WTC11 (cell line): ENCODE measurements at regions not wholly inside any gene's neighbourhood (a gene's known extent, or its start where the extent isn't known, plus 50 kb on each side); places are given as distances from the start of the nearest gene placed in this dataset.
"Not testable (repeated sequence)": the region's sequence is repeated elsewhere in the genome, so short reads cannot be mapped to it uniquely, and the experiment has no call there.

Source experiments
- ATF2 ChIP-seq: sonication (generic); formaldehyde crosslinking; IDR thresholded peaks from 2 replicates; pipeline ENCODE4 v1.8.1; 2022; ENCODE audit warnings: low read depth, missing genetic modification reagents, borderline replicate concordance
- ETV6 ChIP-seq: sonication (generic); formaldehyde crosslinking; IDR thresholded peaks from 2 replicates; pipeline ENCODE4 v1.8.1; 2022; ENCODE audit warnings: mild to moderate bottlenecking, missing genetic modification reagents
- MLX ChIP-seq: sonication (generic); formaldehyde crosslinking; IDR thresholded peaks from 2 replicates; pipeline ENCODE4 v1.8.1; 2023; ENCODE audit warnings: mild to moderate bottlenecking, missing genetic modification reagents, moderate library complexity
- TF ChIP-seq, protein P1 (sequence below): fragments of 200-600 bp; IDR thresholded peaks from 2 replicates; pipeline ENCODE4 v1.8.0; 2022; ENCODE audit warnings: antibody characterized with exemption

- TF ChIP-seq, protein P1, sequence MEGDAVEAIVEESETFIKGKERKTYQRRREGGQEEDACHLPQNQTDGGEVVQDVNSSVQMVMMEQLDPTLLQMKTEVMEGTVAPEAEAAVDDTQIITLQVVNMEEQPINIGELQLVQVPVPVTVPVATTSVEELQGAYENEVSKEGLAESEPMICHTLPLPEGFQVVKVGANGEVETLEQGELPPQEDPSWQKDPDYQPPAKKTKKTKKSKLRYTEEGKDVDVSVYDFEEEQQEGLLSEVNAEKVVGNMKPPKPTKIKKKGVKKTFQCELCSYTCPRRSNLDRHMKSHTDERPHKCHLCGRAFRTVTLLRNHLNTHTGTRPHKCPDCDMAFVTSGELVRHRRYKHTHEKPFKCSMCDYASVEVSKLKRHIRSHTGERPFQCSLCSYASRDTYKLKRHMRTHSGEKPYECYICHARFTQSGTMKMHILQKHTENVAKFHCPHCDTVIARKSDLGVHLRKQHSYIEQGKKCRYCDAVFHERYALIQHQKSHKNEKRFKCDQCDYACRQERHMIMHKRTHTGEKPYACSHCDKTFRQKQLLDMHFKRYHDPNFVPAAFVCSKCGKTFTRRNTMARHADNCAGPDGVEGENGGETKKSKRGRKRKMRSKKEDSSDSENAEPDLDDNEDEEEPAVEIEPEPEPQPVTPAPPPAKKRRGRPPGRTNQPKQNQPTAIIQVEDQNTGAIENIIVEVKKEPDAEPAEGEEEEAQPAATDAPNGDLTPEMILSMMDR, result not testable (repeated sequence)
- not testable (repeated sequence) for TF ChIP-seq MLX (CRISPR knock-in tag); ATF2 (CRISPR knock-in tag); ETV6
Measured at GRCh38 chr14:105620178-105620864, 93.9 kb downstream of the TMEM121 start.
